HEK293 (cell line): ENCODE measurements at regions not wholly inside any gene's neighbourhood (a gene's known extent, or its start where the extent isn't known, plus 50 kb on each side); places are given as distances from the start of the nearest gene placed in this dataset.

Experiments
- CTCF ChIA-PET: fragments of 350-600 bp; formaldehyde crosslinking; extraction: SDS; loops from one replicate; lab custom pipeline; 2021; ENCODE audit warnings: antibody characterized with exemption; lab: Yijun Ruan, JAX
- POLR2A ChIA-PET: fragments of 300-600 bp; formaldehyde crosslinking; extraction: SDS; loops from one replicate; lab custom pipeline; 2020; ENCODE audit warnings: antibody characterized with exemption, inconsistent platforms; lab: Yijun Ruan, JAX
- H3K27ac ChIP-seq: fragments of 200-500 bp; sonication (Bioruptor generic); 2 replicates; pipeline ENCODE4 v1.5.1; 2014; ENCODE audit warnings: low read depth, low read length, control low read depth, inconsistent platforms; ENCODE audit errors: extremely low read depth
- H3K36me3 ChIP-seq, 2 experiments: fragments of 200-500 bp in 1 of 2; sonication (Bioruptor generic) in 1 of 2; 1 replicate in 1 of 2; 2 replicates in 1 of 2; pipeline ENCODE4 v1.5.1; 2014 to 2017; ENCODE audit warnings: inconsistent platforms in 2 of 2, low read length in 2 of 2; ENCODE audit not compliant: control insufficient read depth in 2 of 2, insufficient read depth in 1 of 2
- H3K4me1 ChIP-seq: fragments of 200-500 bp; sonication (Bioruptor generic); 2 replicates; pipeline ENCODE4 v1.5.1; 2014; ENCODE audit warnings: mild to moderate bottlenecking, low read length, inconsistent platforms; ENCODE audit not compliant: control insufficient read depth, insufficient read depth
- H3K4me3 ChIP-seq: 2 replicates; pipeline ENCODE4 v1.5.1; 2011; ENCODE audit warnings: low read depth, mild to moderate bottlenecking, control low read depth, low read length, moderate library complexity
- H3K9me3 ChIP-seq: fragments of 200-500 bp; sonication (Bioruptor generic); 2 replicates; pipeline ENCODE4 v1.5.1; 2014; ENCODE audit warnings: low read depth, low read length, inconsistent platforms; ENCODE audit not compliant: control insufficient read depth, insufficient read depth
- BCL11B ChIP-seq: fragments of 450-650 bp; formaldehyde crosslinking; IDR thresholded peaks from 2 replicates; pipeline ENCODE4 v1.5.1; 2016; ENCODE audit warnings: low read depth, missing biosample characterization, missing genetic modification characterization
- ZNF544 ChIP-seq: fragments of 450-650 bp; formaldehyde crosslinking; IDR thresholded peaks from 2 replicates; pipeline ENCODE4 v1.5.0; 2017; ENCODE audit warnings: missing biosample characterization, missing genetic modification characterization
- TF ChIP-seq, protein P1 (sequence below): fragments of 450-650 bp; formaldehyde crosslinking; IDR thresholded peaks from 2 replicates; pipeline ENCODE4 v1.5.1; 2017; ENCODE audit warnings: missing biosample characterization, missing genetic modification characterization

DNA sequence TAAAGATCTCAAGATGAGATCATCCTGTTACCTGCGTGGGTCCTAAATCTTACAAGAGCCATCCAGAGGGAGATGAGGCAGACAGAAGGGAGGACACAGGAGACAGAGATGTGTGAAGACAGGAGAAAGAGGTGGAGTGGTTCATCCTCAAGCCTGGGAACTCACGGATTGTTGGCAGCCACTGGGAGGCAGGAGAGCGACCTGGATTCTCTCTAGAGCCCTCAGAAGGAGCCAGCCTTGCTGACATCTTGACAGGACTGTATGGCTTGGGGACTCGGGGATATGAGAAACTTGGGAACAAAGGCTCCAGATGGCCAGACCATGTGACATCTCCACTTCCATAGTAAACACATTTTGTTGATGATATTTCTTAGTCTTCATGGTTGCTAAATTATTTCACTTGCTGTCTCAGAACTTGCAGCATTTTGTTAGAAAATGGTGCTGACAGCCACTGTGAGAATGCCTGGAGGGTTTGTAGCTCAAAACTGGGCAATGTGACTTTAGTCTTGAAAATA lies 57.8 kb upstream of the MC2R start:
- no peaks in the 10 kb centered on the region for H3K4me1 ChIP-seq
- no peaks in the 10 kb centered on the region for H3K36me3 ChIP-seq
- ChIA-PET POLR2A (no interaction called here), CTCF (interaction anchor here (0.6 to 0.7 kb wide), 5 partner anchors 114 to 1053 kb away, joined by 3 to 4 read pairs (median 3); no protein-coding TSS in a partner anchor)
- H3K4me3 ChIP-seq, result no peak overlapping the region
- TF ChIP-seq ZNF544 (tag by site-specific recombination) (no peak), BCL11B (tag by site-specific recombination) (no peak)
- TF ChIP-seq, protein P1, sequence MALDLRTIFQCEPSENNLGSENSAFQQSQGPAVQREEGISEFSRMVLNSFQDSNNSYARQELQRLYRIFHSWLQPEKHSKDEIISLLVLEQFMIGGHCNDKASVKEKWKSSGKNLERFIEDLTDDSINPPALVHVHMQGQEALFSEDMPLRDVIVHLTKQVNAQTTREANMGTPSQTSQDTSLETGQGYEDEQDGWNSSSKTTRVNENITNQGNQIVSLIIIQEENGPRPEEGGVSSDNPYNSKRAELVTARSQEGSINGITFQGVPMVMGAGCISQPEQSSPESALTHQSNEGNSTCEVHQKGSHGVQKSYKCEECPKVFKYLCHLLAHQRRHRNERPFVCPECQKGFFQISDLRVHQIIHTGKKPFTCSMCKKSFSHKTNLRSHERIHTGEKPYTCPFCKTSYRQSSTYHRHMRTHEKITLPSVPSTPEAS, result no peak
- H3K9me3 ChIP-seq, result no peaks in the 10 kb centered on the region
- H3K27ac ChIP-seq, result no peak overlapping the region
